Mesenchymal stem cell (in vitro differentiated cells and primary cell): ENCODE measurements at regions not wholly inside any gene's neighbourhood (a gene's known extent, or its start where the extent isn't known, plus 50 kb on each side); places are given as distances from the start of the nearest gene placed in this dataset.
"Not testable (repeated sequence)": the region's sequence is repeated elsewhere in the genome, so short reads cannot be mapped to it uniquely, and the experiment has no call there.

Source experiments
- DNase-seq: peaks from one replicate; pipeline ENCODE4 v3.0.0-alpha.2; 2013
- H2AFZ ChIP-seq: one replicate; pipeline ENCODE4 v1.6.1; 2013; ENCODE audit warnings: low read depth, mild to moderate bottlenecking, control low read depth, inconsistent platforms, low read length, moderate library complexity
- H2AK5ac ChIP-seq: 2 replicates; pipeline ENCODE4 v1.6.1; 2013; ENCODE audit warnings: low read length, moderate library complexity, mild to moderate bottlenecking, inconsistent platforms; ENCODE audit not compliant: severe bottlenecking
- H2BK120ac ChIP-seq: one replicate; pipeline ENCODE4 v1.6.1; 2013; ENCODE audit warnings: low read depth, mild to moderate bottlenecking, inconsistent platforms, low read length, moderate library complexity
- H2BK12ac ChIP-seq, 2 experiments: one replicate each; pipeline ENCODE4 v1.6.1; 2013; ENCODE audit warnings: inconsistent platforms in 2 of 2, low read length in 2 of 2, mild to moderate bottlenecking in 2 of 2, moderate library complexity in 2 of 2, control low read depth in 1 of 2
- H2BK15ac ChIP-seq: one replicate; pipeline ENCODE4 v1.6.1; 2013; ENCODE audit warnings: mild to moderate bottlenecking, low read depth, inconsistent platforms; ENCODE audit not compliant: poor library complexity, severe bottlenecking
- H2BK5ac ChIP-seq: 2 replicates; pipeline ENCODE4 v1.6.1; 2013; ENCODE audit warnings: low read depth, mild to moderate bottlenecking, low read length, control low read depth, inconsistent platforms; ENCODE audit not compliant: poor library complexity, severe bottlenecking
- H3K14ac ChIP-seq, 2 experiments: one replicate each; pipeline ENCODE4 v1.6.1; 2013; ENCODE audit warnings: inconsistent platforms in 2 of 2, low read length in 2 of 2, control low read depth in 1 of 2, mild to moderate bottlenecking in 1 of 2, moderate library complexity in 1 of 2
- H3K18ac ChIP-seq, 2 experiments: one replicate each; pipeline ENCODE4 v1.6.1; 2013; ENCODE audit warnings: inconsistent platforms in 2 of 2, low read length in 2 of 2, control low read depth in 1 of 2, low read depth in 1 of 2, mild to moderate bottlenecking in 1 of 2
- H3K23ac ChIP-seq, 2 experiments: one replicate each; pipeline ENCODE4 v1.6.1; 2013; ENCODE audit warnings: inconsistent platforms in 2 of 2, low read length in 2 of 2, mild to moderate bottlenecking in 2 of 2, moderate library complexity in 2 of 2, control low read depth in 1 of 2
- H3K27ac ChIP-seq: 2 replicates; pipeline ENCODE4 v1.5.1; 2013; ENCODE audit warnings: mild to moderate bottlenecking, moderate library complexity, low read length, control low read depth, inconsistent platforms; ENCODE audit not compliant: poor library complexity, severe bottlenecking
- H3K27me3 ChIP-seq, 2 experiments: 2 replicates each; pipeline versions ENCODE4 v1.6.1 to v1.7.0; 2013; ENCODE audit warnings: low read length in 2 of 2, mild to moderate bottlenecking in 2 of 2, moderate library complexity in 2 of 2, control low read depth in 1 of 2, inconsistent platforms in 1 of 2; ENCODE audit not compliant: control insufficient read depth in 1 of 2, insufficient read depth in 1 of 2
- H3K36me3 ChIP-seq, 2 experiments: 2 replicates each; pipeline versions ENCODE4 v1.6.1 to v1.7.0; 2013; ENCODE audit warnings: low read length in 2 of 2, control low read depth in 1 of 2, inconsistent platforms in 1 of 2, low read depth in 1 of 2, mild to moderate bottlenecking in 1 of 2; ENCODE audit not compliant: insufficient read depth in 2 of 2, control insufficient read depth in 1 of 2
- H3K4ac ChIP-seq, 2 experiments: one replicate each; pipeline ENCODE4 v1.6.1; 2013; ENCODE audit warnings: inconsistent platforms in 2 of 2, low read length in 2 of 2, mild to moderate bottlenecking in 2 of 2, moderate library complexity in 2 of 2, control low read depth in 1 of 2, low read depth in 1 of 2
- H3K4me1 ChIP-seq: 2 replicates; pipeline ENCODE4 v1.6.1; 2013; ENCODE audit warnings: low read depth, low read length, control low read depth; ENCODE audit not compliant: control insufficient read depth, insufficient read depth
- H3K4me2 ChIP-seq: 2 replicates; pipeline ENCODE4 v1.6.1; 2013; ENCODE audit warnings: low read length, mild to moderate bottlenecking, inconsistent platforms; ENCODE audit not compliant: poor library complexity, severe bottlenecking
- H3K4me3 ChIP-seq, 2 experiments: 2 replicates each; pipeline versions ENCODE4 v1.5.1 to v1.7.0; 2013; ENCODE audit warnings: low read length in 2 of 2, mild to moderate bottlenecking in 2 of 2, control low read depth in 1 of 2, low read depth in 1 of 2; ENCODE audit not compliant: insufficient read depth in 1 of 2
- H3K79me1 ChIP-seq: replicated peaks from 2 replicates; pipeline ENCODE4 v1.6.1; 2013; ENCODE audit warnings: mild to moderate bottlenecking, control low read depth, low read length, inconsistent platforms; ENCODE audit not compliant: poor library complexity, severe bottlenecking
- H3K9ac ChIP-seq: 2 replicates; pipeline ENCODE4 v1.7.0; 2013; ENCODE audit warnings: mild to moderate bottlenecking, low read length, moderate library complexity
- H3K9me3 ChIP-seq: 2 replicates; pipeline ENCODE4 v1.7.0; 2013; ENCODE audit warnings: mild to moderate bottlenecking, low read length; ENCODE audit not compliant: control insufficient read depth
- H4K8ac ChIP-seq: one replicate; pipeline ENCODE4 v1.6.1; 2013; ENCODE audit warnings: inconsistent platforms, mild to moderate bottlenecking, low read length, moderate library complexity
- H4K91ac ChIP-seq: one replicate; pipeline ENCODE4 v1.6.1; 2013; ENCODE audit warnings: mild to moderate bottlenecking, low read length, inconsistent platforms
- WGBS: methylation state at CpG from one replicate; pipeline ENCODE4 v1.1.7; 2013; ENCODE audit warnings: mixed read lengths; 5-methylcytosine and 5-hydroxymethylcytosine counted together

DNA sequence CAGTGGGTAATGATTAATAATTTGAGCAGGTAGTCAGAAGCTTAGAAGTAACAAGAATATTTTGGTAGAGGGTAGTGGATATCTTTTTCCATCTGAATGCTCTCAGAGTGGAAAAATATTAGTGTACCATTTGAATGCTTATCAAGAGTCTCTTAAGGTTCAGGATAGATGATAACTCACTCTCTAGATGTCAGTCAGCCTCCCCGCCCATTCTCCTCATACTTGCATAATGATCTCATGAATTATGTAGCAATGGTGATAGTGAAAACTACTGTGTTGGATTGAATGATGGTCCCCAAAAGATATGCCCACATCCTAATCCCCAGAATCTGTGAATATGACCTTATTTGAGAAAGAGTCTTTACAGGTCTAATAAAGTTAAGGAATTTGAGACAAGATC is 132.7 kb upstream of the KLF12 start:
- DNase-seq = no peak
- no peak overlapping the region for H2BK120ac ChIP-seq
- H2BK5ac ChIP-seq = no peak overlapping the region
- no peak overlapping the region for H3K4me3 ChIP-seq
- no peak overlapping the region for H2AFZ ChIP-seq
- H3K18ac ChIP-seq = no peak overlapping the region
- H4K91ac ChIP-seq = no peak overlapping the region
- no peaks in the 10 kb centered on the region for H3K27me3 ChIP-seq
- no CpG with 5 or more reads among the region's 1 CpG for WGBS
- H2AK5ac ChIP-seq = no peak overlapping the region
- H3K4me1 ChIP-seq = no peaks in the 10 kb centered on the region
- no peak overlapping the region for H3K23ac ChIP-seq
- no peaks in the 10 kb centered on the region for H3K36me3 ChIP-seq
- H2BK15ac ChIP-seq = no peak overlapping the region
- no peak overlapping the region for H4K8ac ChIP-seq
- H3K79me1 ChIP-seq = no peaks in the 10 kb centered on the region
- no peak overlapping the region for H3K4me2 ChIP-seq
- no peak overlapping the region for H2BK12ac ChIP-seq
- no peak overlapping the region for H3K14ac ChIP-seq
- H3K27ac ChIP-seq = no peak overlapping the region
- no peak overlapping the region for H3K4ac ChIP-seq
- no peak overlapping the region for H3K9ac ChIP-seq
- H3K9me3 ChIP-seq = peaks cover 55% of the 10 kb centered on the region

DNA sequence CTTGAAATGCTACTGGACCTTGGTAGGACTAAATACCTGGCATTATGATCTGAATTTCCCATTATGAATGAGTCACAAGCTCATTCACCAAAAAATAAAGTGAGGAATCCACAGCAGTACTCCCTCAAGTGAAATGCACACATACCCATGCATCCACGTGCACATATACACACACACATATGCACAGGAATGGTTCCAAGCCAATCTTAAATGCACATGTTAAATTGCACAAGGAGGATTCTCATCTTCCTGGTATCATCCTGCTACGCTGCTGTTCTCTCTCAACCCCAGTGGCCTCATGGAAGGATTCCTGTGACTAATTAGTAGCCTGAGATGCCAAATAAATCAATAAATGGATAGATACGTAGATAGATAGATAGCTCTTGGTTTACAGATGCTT is 132.1 kb upstream of the KLF12 start:
- no peak overlapping the region for H2BK15ac ChIP-seq
- H2AK5ac ChIP-seq = no peak overlapping the region
- H3K79me1 ChIP-seq = no peaks in the 10 kb centered on the region
- H3K18ac ChIP-seq = no peak overlapping the region
- H2AFZ ChIP-seq = no peak overlapping the region
- DNase-seq = no peak
- no peak overlapping the region for H3K4ac ChIP-seq
- H4K91ac ChIP-seq = no peak overlapping the region
- H3K9ac ChIP-seq = no peak overlapping the region
- no peak overlapping the region for H2BK12ac ChIP-seq
- H2BK120ac ChIP-seq = no peak overlapping the region
- no peak overlapping the region for H3K14ac ChIP-seq
- H3K36me3 ChIP-seq = no peaks in the 10 kb centered on the region
- H4K8ac ChIP-seq = no peak overlapping the region
- no peak overlapping the region for H3K4me2 ChIP-seq
- H3K23ac ChIP-seq = no peak overlapping the region
- H3K27ac ChIP-seq = no peak overlapping the region
- no peaks in the 10 kb centered on the region for H3K4me1 ChIP-seq
- no peak overlapping the region for H2BK5ac ChIP-seq
- peaks cover 50% of the 10 kb centered on the region for H3K9me3 ChIP-seq
- H3K27me3 ChIP-seq = no peaks in the 10 kb centered on the region
- no peak overlapping the region for H3K4me3 ChIP-seq
- 81% methylated on average over 3 of the region's 3 CpGs for WGBS

DNA sequence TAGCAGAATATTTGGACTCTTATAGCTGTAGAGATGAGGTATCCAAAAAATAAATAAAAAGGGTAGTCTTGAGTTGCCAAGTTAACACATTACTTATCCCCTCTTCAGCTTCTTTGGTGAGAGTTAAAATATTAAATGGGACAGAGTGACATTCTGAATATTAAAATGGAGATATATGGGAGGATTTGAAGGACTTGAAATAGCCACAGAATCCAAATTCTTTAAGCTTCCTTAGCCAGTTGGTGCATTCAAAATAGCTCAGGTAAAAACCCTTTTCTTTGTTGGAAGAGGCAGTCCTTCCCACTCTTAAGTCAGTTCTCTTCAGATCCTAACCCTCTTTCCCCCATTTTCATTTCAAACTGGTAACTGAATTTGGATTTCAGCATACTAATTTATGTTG is 130.1 kb upstream of the KLF12 start:
- no peak overlapping the region for H3K4ac ChIP-seq
- H3K4me3 ChIP-seq = no peak overlapping the region
- no peak for DNase-seq
- H3K9ac ChIP-seq = no peak overlapping the region
- no peak overlapping the region for H2BK12ac ChIP-seq
- H3K14ac ChIP-seq = no peak overlapping the region
- H4K91ac ChIP-seq = no peak overlapping the region
- H2BK120ac ChIP-seq = no peak overlapping the region
- no peak overlapping the region for H2AK5ac ChIP-seq
- H3K36me3 ChIP-seq = no peaks in the 10 kb centered on the region
- no peak overlapping the region for H2AFZ ChIP-seq
- no peak overlapping the region for H2BK5ac ChIP-seq
- no peak overlapping the region for H2BK15ac ChIP-seq
- no peak overlapping the region for H3K23ac ChIP-seq
- no peak overlapping the region for H4K8ac ChIP-seq
- H3K9me3 ChIP-seq = peaks cover 41% of the 10 kb centered on the region
- H3K18ac ChIP-seq = no peak overlapping the region
- no peak overlapping the region for H3K4me2 ChIP-seq
- H3K27me3 ChIP-seq = no peaks in the 10 kb centered on the region
- H3K79me1 ChIP-seq = no peaks in the 10 kb centered on the region
- no peaks in the 10 kb centered on the region for H3K4me1 ChIP-seq
- H3K27ac ChIP-seq = no peak overlapping the region

- H3K9me3 ChIP-seq = peaks cover 27% of the 10 kb centered on the region
- H2BK12ac ChIP-seq, H2BK15ac ChIP-seq, H3K79me1 ChIP-seq, H2AFZ ChIP-seq, H2AK5ac ChIP-seq, H3K14ac ChIP-seq, H3K4me3 ChIP-seq, H3K4ac ChIP-seq, H2BK5ac ChIP-seq, H3K18ac ChIP-seq, H3K23ac ChIP-seq, H2BK120ac ChIP-seq, H3K27me3 ChIP-seq, H3K9ac ChIP-seq, DNase-seq, H4K91ac ChIP-seq, H3K36me3 ChIP-seq, H3K27ac ChIP-seq, H3K4me1 ChIP-seq, H3K4me2 ChIP-seq, H4K8ac ChIP-seq: not testable (repeated sequence)
- 90% methylated on average over 2 of the region's 3 CpGs for WGBS
These were observed 126.2 kb upstream of the KLF12 start for GRCh38 chr13:74260420-74260819.
